ENCODE measurements at regions not wholly inside any gene's neighbourhood (a gene's known extent, or its start where the extent isn't known, plus 50 kb on each side); places are given as distances from the start of the nearest gene placed in this dataset.
"Not testable (repeated sequence)": the region's sequence is repeated elsewhere in the genome, so short reads cannot be mapped to it uniquely, and the experiment has no call there.

GRCh38 chr9:102355982-102356381 is 617.5 kb upstream of the GRIN3A start:
- Histone ChIP-seq H3K4me3 (no peak overlapping the region), H3K9me3 (no peaks in the 10 kb centered on the region), H3K36me3 (no peaks in the 10 kb centered on the region), H3K27me3 (replicated peaks; ENCODE audit: insufficient read depth) (no peaks in the 10 kb centered on the region), H3K27ac (no peak overlapping the region), H3K4me1 (replicated peaks) (no peaks in the 10 kb centered on the region)
- no peak for DNase-seq (ENCODE audit: low spot score)
- WGBS, result 47% methylated on average over 5 of the region's 5 CpGs
- intact Hi-C loops (cut with DNase I), result no loop called here
- TF ChIP-seq CTCF (IDR thresholded peaks at IDR 0.05), result no peak
- no peak for TF ChIP-seq POLR2A (IDR thresholded peaks at IDR 0.05)
- no peak for TF ChIP-seq POLR2AphosphoS5 (IDR thresholded peaks at IDR 0.05)

DNA sequence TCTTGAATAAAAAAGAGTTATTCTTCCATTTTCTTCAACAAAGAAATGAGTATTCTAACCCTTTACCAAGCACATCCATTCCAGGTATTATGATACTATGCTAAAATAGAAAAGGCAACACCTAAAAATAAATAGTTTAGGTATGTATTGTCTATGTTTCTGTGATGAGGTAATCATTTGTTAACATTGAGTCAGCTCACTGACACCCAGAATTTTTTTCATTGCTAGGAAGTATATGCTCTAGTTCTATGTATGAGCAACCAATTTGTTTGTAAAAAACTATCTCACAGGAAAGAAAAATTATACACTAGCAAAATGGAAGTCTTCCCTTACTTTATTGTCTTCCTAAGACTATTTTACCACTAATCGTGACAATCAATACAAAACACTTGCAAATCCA is 615.6 kb upstream of the GRIN3A start:
- H3K4me3 ChIP-seq, result no peak overlapping the region
- H3K9me3 ChIP-seq, result no peaks in the 10 kb centered on the region
- intact Hi-C loops (cut with DNase I), result no loop called here
- WGBS, result 100% methylated on average over 1 of the region's 1 CpG
- no peak for DNase-seq (ENCODE audit: low spot score)
- H3K4me1 ChIP-seq (replicated peaks), result no peaks in the 10 kb centered on the region
- no peak overlapping the region for H3K27ac ChIP-seq
- H3K27me3 ChIP-seq (replicated peaks; ENCODE audit: insufficient read depth), result no peaks in the 10 kb centered on the region
- H3K36me3 ChIP-seq, result no peaks in the 10 kb centered on the region
- TF ChIP-seq CTCF (IDR thresholded peaks at IDR 0.05) (no peak), POLR2A (IDR thresholded peaks at IDR 0.05) (no peak), POLR2AphosphoS5 (IDR thresholded peaks at IDR 0.05) (no peak)

GRCh38 chr9:102337471-102337870 is 599.0 kb upstream of the GRIN3A start:
- H3K27me3 ChIP-seq (replicated peaks; ENCODE audit: insufficient read depth); H3K27ac ChIP-seq; H3K4me3 ChIP-seq; H3K36me3 ChIP-seq; DNase-seq (ENCODE audit: low spot score); H3K4me1 ChIP-seq (replicated peaks); intact Hi-C loops (cut with DNase I); H3K9me3 ChIP-seq: not testable (repeated sequence)
- WGBS, result 79% methylated on average over 6 of the region's 6 CpGs

DNA sequence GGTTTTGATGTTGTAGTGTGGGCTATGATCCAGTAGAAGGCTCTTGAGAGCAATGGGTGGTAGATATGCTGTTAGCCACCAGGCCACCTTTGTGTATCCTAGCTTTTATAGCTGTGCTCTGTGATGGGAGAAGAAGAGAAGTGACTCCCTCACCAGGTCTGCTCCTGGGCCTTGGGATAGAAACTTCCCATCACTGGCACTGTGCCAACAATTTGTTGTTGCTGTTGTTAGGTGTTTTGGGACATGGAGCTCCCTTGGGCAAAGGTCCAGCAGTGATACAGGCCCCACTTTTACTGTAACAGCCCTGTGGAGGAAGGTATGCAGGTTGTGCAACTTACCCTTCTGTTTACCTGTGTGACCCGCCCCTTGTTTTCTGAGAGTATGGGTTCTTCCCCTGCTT is 570.9 kb upstream of the GRIN3A start:
- Histone ChIP-seq H3K9me3 (no peaks in the 10 kb centered on the region), H3K27me3 (replicated peaks; ENCODE audit: insufficient read depth) (no peaks in the 10 kb centered on the region), H3K4me3 (no peak overlapping the region), H3K4me1 (replicated peaks) (no peaks in the 10 kb centered on the region), H3K36me3 (no peaks in the 10 kb centered on the region), H3K27ac (no peak overlapping the region)
- 89% methylated on average over 1 of the region's 1 CpG for WGBS
- no peak for DNase-seq (ENCODE audit: low spot score)
- TF ChIP-seq POLR2AphosphoS5 (IDR thresholded peaks at IDR 0.05) (no peak), CTCF (IDR thresholded peaks at IDR 0.05) (no peak), POLR2A (IDR thresholded peaks at IDR 0.05) (no peak)
- intact Hi-C loops (cut with DNase I), result no loop called here

DNA sequence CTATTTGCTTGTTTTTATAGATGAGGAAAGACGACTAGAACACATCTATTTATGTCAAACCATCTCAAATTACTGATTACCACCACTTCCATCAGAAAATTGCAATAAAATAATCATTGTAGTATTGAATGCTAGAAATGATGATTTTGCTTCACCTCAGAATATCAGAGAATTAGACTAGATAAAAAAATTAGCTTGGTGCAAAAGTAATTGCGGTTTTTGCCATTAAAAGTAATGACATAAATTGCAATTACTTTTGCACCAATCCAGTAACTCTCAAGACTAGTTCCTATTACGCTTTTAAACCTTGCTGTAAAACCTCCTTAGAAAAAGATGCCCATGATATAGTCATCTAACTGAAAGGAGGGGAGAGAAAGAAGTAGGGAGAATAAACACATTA is 556.7 kb upstream of the GRIN3A start:
- no peak for DNase-seq (ENCODE audit: low spot score)
- Histone ChIP-seq H3K4me3 (no peak overlapping the region), H3K4me1 (replicated peaks) (no peaks in the 10 kb centered on the region), H3K27me3 (replicated peaks; ENCODE audit: insufficient read depth) (no peaks in the 10 kb centered on the region), H3K9me3 (no peaks in the 10 kb centered on the region), H3K27ac (no peak overlapping the region), H3K36me3 (no peaks in the 10 kb centered on the region)
- intact Hi-C loops (cut with DNase I), result no loop called here
- TF ChIP-seq POLR2A (IDR thresholded peaks at IDR 0.05) (no peak), POLR2AphosphoS5 (IDR thresholded peaks at IDR 0.05) (no peak), CTCF (IDR thresholded peaks at IDR 0.05) (no peak)
- 79% methylated on average over 3 of the region's 3 CpGs for WGBS

Measured in prostate gland (tissue), 2 donors.